Ishikawa (cell line): ENCODE measurements at regions not wholly inside any gene's neighbourhood (a gene's known extent, or its start where the extent isn't known, plus 50 kb on each side); places are given as distances from the start of the nearest gene placed in this dataset.

Experiments
- CEBPB ChIP-seq: IDR thresholded peaks from 2 replicates; pipeline ENCODE4 v1.6.1; 2012
- CREB1 ChIP-seq: IDR thresholded peaks from 2 replicates; pipeline ENCODE4 v1.6.1; 2012; ENCODE audit warnings: low read depth
- EGR1 ChIP-seq: IDR thresholded peaks from 2 replicates; pipeline ENCODE4 v1.6.1; 2012
- EP300 ChIP-seq: IDR thresholded peaks from 2 replicates; pipeline ENCODE4 v1.6.1; 2012; ENCODE audit warnings: borderline replicate concordance
- FOXM1 ChIP-seq: IDR thresholded peaks from 2 replicates; pipeline ENCODE4 v1.6.1; 2012; ENCODE audit warnings: low read depth, borderline replicate concordance
- MAX ChIP-seq: IDR thresholded peaks from 2 replicates; pipeline ENCODE4 v1.6.1; 2012
- NFIC ChIP-seq: IDR thresholded peaks from 2 replicates; pipeline ENCODE4 v1.6.1; 2012
- RAD21 ChIP-seq: IDR thresholded peaks from 2 replicates; pipeline ENCODE4 v1.6.1; 2012; ENCODE audit warnings: low read depth
- REST ChIP-seq: IDR thresholded peaks from 2 replicates; pipeline ENCODE4 v1.6.1; 2012; ENCODE audit warnings: low read depth, mild to moderate bottlenecking
- TAF1 ChIP-seq: IDR thresholded peaks from 2 replicates; pipeline ENCODE4 v1.6.1; 2012; ENCODE audit warnings: low read depth, mild to moderate bottlenecking
- TCF12 ChIP-seq: IDR thresholded peaks from 2 replicates; pipeline ENCODE4 v1.6.1; 2012; ENCODE audit warnings: low read depth
- TEAD4 ChIP-seq: IDR thresholded peaks from 2 replicates; pipeline ENCODE4 v1.6.1; 2012
- USF1 ChIP-seq: IDR thresholded peaks from 2 replicates; pipeline ENCODE4 v1.6.1; 2012
- YY1 ChIP-seq: IDR thresholded peaks from 2 replicates; pipeline ENCODE4 v1.6.1; 2012; ENCODE audit warnings: low read depth
- ZBTB7A ChIP-seq: IDR thresholded peaks from 2 replicates; pipeline ENCODE4 v1.6.1; 2012; ENCODE audit warnings: low read depth

- TF ChIP-seq YY1 (no peak), FOXM1 (no peak), EP300 (no peak), RAD21 (no peak), REST (no peak), TEAD4 (no peak), MAX (no peak), EGR1 (no peak), CEBPB (no peak), CREB1 (no peak), USF1 (no peak), TCF12 (no peak), TAF1 (no peak), ZBTB7A (no peak), NFIC (no peak)
These were observed 295.0 kb upstream of the NCAM1 start for GRCh38 chr11:112666253-112666652.

- TF ChIP-seq TAF1, result no peak
- no peak for TF ChIP-seq YY1
- no peak for TF ChIP-seq ZBTB7A
- TF ChIP-seq EGR1, result no peak
- TF ChIP-seq CREB1, result no peak
- no peak for TF ChIP-seq USF1
- TF ChIP-seq CEBPB, result no peak
- no peak for TF ChIP-seq NFIC
- TF ChIP-seq REST, result no peak
These were observed 290.2 kb upstream of the NCAM1 start for GRCh38 chr11:112670806-112671570.

- TF ChIP-seq TAF1 (no peak), FOXM1 (no peak), ZBTB7A (no peak), TEAD4 (no peak), USF1 (no peak), RAD21 (no peak), NFIC (no peak), CEBPB (no peak), CREB1 (no peak), MAX (no peak), REST (no peak)
These were observed 276.1 kb upstream of the NCAM1 start for GRCh38 chr11:112685111-112685510.

GRCh38 chr11:112689851-112690250 is 271.4 kb upstream of the NCAM1 start:
- TF ChIP-seq YY1 (no peak), RAD21 (no peak), REST (no peak), MAX (no peak), EGR1 (no peak), FOXM1 (no peak), EP300 (no peak), ZBTB7A (no peak), TCF12 (no peak)
